MV-4-11 (cell line): ENCODE measurements at regions not wholly inside any gene's neighbourhood (a gene's known extent, or its start where the extent isn't known, plus 50 kb on each side); places are given as distances from the start of the nearest gene placed in this dataset.
"Not testable (repeated sequence)": the region's sequence is repeated elsewhere in the genome, so short reads cannot be mapped to it uniquely, and the experiment has no call there.

Source experiments
- DNase-seq: peaks from one replicate; lab custom pipeline; 2025; lab: John Stamatoyannopoulos, UW

- no peak for DNase-seq
These were observed 250.2 kb downstream of the DACT1 start for GRCh38 chr14:58887931-58888330.

DNA sequence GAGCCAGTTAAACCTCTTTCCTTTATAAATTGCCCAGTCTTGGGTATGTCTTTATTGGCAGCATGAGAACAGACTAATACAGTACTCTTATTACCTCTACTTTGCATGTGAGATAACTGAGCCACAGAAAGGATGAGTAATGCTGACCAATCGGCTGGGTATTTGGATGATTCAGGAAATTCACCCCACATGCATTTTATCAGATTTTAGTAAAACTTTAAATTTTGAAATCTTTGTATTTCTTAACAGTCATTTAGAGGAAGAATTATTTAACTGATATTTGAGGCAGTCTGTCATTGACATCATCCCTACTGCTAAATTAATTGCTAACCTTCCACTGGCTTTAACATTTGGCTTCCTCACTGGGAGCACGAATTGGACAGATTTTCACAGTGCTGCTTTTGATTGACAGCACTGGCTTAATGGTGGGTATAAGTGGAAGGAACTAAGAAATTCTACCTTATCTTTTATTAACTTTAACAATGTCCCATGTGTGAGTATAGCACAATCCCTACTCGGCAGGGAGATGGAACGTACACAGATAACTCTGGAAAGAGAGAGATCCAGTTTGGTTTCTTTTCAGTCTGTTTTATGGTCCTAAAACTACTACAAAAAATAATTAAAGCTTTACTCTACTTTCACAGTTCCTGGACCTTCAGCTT is 261.0 kb downstream of the DACT1 start:
- DNase-seq: no peak

- DNase-seq: no peak
These were observed 261.6 kb downstream of the DACT1 start for GRCh38 chr14:58899317-58899713.

DNA sequence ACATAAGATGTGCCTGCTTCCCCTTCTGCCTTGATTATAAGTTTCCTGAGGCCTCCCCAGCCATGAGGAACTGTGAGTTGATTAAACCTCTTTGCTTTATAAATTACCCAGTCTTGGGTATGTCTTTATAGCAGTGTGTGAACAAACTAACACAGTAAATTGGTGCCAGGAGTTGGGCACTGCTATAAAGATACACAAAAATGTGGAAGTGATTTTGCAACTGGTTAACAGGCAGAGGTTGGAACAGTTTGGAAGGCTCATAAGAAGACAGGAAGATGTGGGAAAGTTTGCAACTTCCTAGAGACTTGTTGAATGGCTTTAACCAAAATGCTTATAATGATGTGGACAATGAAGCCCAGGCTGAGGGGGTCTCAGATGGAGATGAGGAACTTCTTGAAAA is 264.1 kb downstream of the DACT1 start:
- DNase-seq: no peak

DNA sequence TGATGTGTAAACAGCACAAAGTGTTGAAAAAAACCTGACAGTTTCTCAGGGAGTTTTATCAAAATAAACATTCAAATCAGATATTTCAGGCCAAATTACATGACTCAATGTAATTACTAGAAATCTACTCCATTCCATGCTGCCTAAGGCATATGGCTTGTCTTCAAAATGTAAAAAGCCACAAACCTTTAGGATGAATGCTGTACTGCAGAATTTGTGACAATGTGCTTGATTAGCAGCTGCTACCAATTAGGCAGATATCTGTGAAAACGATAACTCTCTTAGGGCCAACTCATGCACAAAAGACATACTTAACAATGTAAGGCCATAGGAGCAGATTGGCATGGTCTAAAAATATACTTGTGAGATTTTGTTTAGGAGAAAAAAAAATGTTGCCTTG is 267.0 kb downstream of the DACT1 start:
- no peak for DNase-seq

- DNase-seq: no peak
These were observed 270.0 kb downstream of the DACT1 start for GRCh38 chr14:58907803-58908202.

DNA sequence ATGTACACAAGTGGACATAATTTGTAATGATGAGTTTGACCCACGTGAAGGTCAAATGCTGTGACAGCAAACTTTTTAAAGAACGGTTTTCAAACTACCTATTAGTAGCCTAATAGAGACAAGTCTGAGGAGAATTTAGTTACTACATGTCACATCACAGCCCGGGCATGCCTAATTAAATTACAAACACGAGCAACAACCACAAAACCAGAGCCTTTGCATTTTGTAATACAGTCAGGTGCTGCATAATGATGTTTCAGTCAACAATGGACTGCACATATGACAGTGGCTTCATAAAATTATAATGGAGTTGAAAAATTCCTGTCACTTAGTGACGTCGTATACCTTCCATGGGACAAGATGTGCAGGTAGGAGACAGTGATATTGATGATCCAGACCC is 274.5 kb downstream of the DACT1 start:
- DNase-seq: no peak

- DNase-seq: no peak
These were observed 275.2 kb downstream of the DACT1 start for GRCh38 chr14:58912799-58913432.

- peak; percentile 63 for DNase-seq
These were observed 274.1 kb upstream of the DAAM1 start for GRCh38 chr14:58914279-58914855.

GRCh38 chr14:58915646-58916045 is 272.8 kb upstream of the DAAM1 start:
- DNase-seq: no peak

DNA sequence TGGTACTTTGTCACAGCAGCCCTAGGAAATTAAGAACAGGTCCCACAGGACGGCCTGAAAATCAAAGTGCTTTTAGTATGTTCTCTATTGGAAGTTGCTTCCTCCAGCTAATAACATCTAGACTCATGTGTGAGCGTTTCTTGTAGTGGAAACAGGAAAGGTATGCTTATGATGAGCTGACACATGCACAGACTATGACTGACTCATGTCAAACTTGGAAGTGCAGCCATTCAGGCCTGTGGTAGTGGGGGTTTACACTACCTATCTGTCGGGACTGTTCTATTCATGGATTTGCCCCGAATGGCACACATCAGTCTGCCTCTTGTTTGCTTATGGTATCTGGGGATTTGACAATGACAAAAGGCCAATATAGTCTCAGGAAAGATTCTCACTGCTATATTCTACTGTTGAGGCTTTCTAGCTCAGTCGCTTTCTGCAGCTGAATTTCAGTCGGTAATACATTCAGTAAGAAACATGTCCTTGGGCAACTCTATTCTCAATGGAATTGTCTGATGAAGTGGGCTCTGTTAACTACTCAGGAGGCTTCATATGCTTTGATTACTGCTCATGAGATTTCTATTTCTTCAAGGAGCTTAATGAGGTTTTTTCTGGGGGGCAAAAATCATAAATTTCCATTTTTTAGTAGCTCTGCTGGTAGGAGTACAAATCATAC is 270.3 kb upstream of the DAAM1 start:
- DNase-seq: no peak

DNA sequence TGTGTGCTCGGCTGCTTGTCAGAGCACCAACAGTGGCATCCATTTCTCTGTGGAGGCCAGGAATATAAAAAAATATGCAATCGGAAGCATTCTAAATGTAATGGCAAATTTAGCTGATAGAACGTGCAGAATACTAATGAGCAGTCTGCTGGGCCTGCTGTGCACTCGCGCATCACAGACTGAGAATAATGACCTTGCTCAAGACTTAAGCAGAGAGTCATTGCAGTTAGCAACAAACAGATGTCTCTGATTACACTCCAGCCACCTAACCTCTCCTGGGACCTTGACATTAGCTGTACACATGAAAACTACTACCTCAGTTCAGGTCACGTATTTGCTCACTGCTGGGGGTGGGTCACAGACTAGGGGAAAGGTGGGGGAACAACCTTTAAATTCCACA is 269.2 kb upstream of the DAAM1 start:
- no peak for DNase-seq

DNA sequence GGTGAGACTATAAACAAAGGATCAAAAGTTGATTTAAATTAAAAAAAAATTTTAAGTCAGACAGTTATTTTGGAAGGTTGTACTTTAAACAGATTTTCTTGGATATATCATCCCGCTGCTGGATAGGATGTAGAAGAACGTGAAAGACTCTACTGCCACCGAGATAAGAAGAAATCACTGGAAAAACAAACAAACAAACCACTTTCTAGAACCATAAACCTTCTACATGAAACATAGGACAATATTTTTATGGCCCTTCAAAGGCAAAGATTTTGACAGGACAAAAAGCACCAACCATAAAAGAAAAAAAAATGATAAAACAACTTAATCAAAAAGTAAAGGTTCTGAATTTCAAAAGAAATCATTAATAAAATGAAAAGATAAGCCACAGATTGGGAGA is 268.2 kb upstream of the DAAM1 start:
- no peak for DNase-seq

GRCh38 chr14:58922201-58922940 is 266.1 kb upstream of the DAAM1 start:
- not testable (repeated sequence) for DNase-seq

DNA sequence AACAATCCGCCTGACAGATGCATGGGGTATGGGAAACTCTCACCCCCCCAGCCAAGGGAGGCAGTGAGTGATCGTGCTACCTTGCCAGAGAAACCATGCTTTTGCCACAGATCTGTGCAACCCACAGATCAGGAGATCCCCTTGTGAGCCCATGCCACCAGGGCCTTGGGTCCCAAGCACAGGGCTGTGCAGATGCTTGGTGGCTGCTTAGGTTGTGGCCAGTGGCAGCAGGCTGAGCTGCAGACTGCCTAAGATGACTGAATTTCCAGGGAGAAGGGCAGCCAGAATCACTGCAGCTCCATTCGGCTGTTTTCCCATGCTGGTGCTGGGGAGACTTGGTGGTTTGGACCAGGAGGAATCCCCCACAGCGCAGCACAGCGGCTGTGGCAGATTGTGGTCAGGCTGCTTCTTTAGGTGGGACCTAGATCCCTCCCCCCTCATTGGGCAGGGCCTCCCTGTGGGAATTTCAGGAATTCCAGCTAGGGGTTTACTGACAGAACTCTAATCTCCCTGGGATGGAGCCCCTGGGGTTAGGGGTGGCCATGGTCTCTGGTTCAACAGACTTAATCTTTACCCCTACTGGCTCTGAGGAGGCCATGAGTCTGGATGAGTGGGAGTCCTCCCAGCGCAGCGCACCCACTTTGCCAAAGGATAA is 264.6 kb upstream of the DAAM1 start:
- no peak for DNase-seq

DNA sequence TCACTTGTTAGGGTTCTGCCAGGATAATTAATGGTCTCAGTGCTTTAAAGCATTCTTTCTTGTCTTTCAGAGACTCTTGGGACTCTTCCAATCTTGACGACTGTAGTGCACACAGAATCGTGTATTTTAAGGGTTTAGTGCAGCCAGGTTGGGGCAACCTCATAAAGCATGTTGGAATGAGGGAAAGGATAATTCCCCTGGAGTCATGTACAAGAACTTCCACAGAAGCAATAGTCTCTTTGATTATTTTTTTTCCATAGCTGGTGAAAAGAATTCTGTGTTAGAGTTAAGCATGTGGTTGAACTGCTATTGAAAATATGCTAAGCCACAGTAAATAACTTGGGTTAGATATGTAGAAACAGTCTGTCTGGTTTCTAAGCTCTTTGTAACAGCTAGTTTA is 246.8 kb upstream of the DAAM1 start:
- no peak for DNase-seq

DNA sequence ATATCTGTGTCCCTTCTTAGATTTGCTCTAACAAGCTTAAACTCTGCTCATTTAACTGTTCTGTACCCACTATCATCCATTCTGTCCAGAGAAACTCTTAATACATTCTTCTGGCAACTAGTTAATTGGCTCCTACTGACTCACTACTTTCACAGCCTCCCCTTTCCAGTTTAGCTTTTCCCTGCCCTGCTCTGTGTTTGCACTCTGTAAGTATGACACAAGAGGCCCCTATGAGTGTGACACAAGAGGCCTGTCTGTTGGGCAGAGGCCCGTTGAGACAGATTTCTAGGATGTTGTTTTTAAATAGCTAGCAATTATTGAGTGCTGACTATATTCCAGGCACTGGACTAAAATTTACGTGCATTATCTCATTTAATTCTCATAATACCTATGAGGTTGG is 246.0 kb upstream of the DAAM1 start:
- DNase-seq: no peak

GRCh38 chr14:58944343-58944967 is 244.0 kb upstream of the DAAM1 start:
- no peak for DNase-seq

GRCh38 chr14:58944968-58945356 is 243.5 kb upstream of the DAAM1 start:
- no peak for DNase-seq

DNA sequence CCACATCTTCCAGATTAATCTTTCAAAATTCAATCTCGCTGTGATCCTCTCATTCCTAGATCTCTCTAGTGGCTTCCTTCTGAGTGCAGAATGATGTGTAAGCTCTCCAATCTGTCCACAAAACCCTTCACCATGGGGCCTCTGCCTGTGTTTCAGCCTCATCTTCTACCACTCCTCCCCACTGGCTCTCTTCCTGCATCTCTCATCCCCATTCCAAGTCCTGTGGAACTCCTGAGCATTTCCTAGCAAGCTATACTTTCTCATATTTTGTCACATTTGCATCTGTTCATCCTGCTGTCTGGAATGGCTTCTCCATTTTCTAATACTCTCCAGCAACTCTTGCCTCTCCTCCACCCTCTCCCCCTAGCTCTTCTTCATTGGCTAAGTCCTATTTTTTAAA is 242.0 kb upstream of the DAAM1 start:
- no peak for DNase-seq

GRCh38 chr14:58947156-58947555 is 241.3 kb upstream of the DAAM1 start:
- DNase-seq: no peak
